ENCODE measurements at regions not wholly inside any gene's neighbourhood (a gene's known extent, or its start where the extent isn't known, plus 50 kb on each side); places are given as distances from the start of the nearest gene placed in this dataset.
"Not testable (repeated sequence)": the region's sequence is repeated elsewhere in the genome, so short reads cannot be mapped to it uniquely, and the experiment has no call there.

- Mint-ChIP-seq H3K27me3 (ENCODE audit: unreplicated experiment) (no peaks in the 10 kb centered on the region), H3K9me3 (ENCODE audit: unreplicated experiment) (no peaks in the 10 kb centered on the region), H3K4me3 (ENCODE audit: unreplicated experiment) (no peak overlapping the region), H3K27ac (ENCODE audit: unreplicated experiment) (no peak overlapping the region), H3K36me3 (ENCODE audit: unreplicated experiment) (no peaks in the 10 kb centered on the region), H3K4me1 (ENCODE audit: unreplicated experiment) (peaks cover 27% of the 10 kb centered on the region)
- DNase-seq (ENCODE audit: extremely low spot score, unreplicated experiment): no peak
- no peak for TF ChIP-seq CTCF (IDR thresholded peaks at IDR 0.05)
These were observed 315.4 kb upstream of the KITLG start for GRCh38 chr12:88895634-88896033.

GRCh38 chr12:88893801-88894200 is 313.5 kb upstream of the KITLG start:
- no peak for TF ChIP-seq CTCF (IDR thresholded peaks at IDR 0.05)

GRCh38 chr12:88891434-88891833 is 311.2 kb upstream of the KITLG start:
- not testable (repeated sequence) for DNase-seq (ENCODE audit: extremely low spot score, unreplicated experiment); H3K27me3 Mint-ChIP-seq (ENCODE audit: unreplicated experiment); H3K27ac Mint-ChIP-seq (ENCODE audit: unreplicated experiment); H3K9me3 Mint-ChIP-seq (ENCODE audit: unreplicated experiment); H3K4me3 Mint-ChIP-seq (ENCODE audit: unreplicated experiment); H3K36me3 Mint-ChIP-seq (ENCODE audit: unreplicated experiment)
- peaks cover 13% of the 10 kb centered on the region for H3K4me1 Mint-ChIP-seq (ENCODE audit: unreplicated experiment)

More at GRCh38 chr12:88893801-88894200, 313.5 kb upstream of the KITLG start:
- Mint-ChIP-seq H3K4me1 (ENCODE audit: unreplicated experiment) (peaks cover 34% of the 10 kb centered on the region), H3K27ac (ENCODE audit: unreplicated experiment) (no peak overlapping the region), H3K27me3 (ENCODE audit: unreplicated experiment) (no peaks in the 10 kb centered on the region), H3K9me3 (ENCODE audit: unreplicated experiment) (no peaks in the 10 kb centered on the region), H3K36me3 (ENCODE audit: unreplicated experiment) (no peaks in the 10 kb centered on the region), H3K4me3 (ENCODE audit: unreplicated experiment) (no peak overlapping the region)
- no peak for DNase-seq (ENCODE audit: extremely low spot score, unreplicated experiment)

GRCh38 chr12:88889326-88890110 is 309.2 kb upstream of the KITLG start:
- Mint-ChIP-seq H3K36me3 (ENCODE audit: unreplicated experiment) (no peaks in the 10 kb centered on the region), H3K9me3 (ENCODE audit: unreplicated experiment) (no peaks in the 10 kb centered on the region), H3K4me3 (ENCODE audit: unreplicated experiment) (no peak overlapping the region), H3K27me3 (ENCODE audit: unreplicated experiment) (no peaks in the 10 kb centered on the region), H3K4me1 (ENCODE audit: unreplicated experiment) (peaks cover 13% of the 10 kb centered on the region), H3K27ac (ENCODE audit: unreplicated experiment) (no peak overlapping the region)
- no peak for DNase-seq (ENCODE audit: extremely low spot score, unreplicated experiment)
- TF ChIP-seq CTCF (IDR thresholded peaks at IDR 0.05): no peak

DNA sequence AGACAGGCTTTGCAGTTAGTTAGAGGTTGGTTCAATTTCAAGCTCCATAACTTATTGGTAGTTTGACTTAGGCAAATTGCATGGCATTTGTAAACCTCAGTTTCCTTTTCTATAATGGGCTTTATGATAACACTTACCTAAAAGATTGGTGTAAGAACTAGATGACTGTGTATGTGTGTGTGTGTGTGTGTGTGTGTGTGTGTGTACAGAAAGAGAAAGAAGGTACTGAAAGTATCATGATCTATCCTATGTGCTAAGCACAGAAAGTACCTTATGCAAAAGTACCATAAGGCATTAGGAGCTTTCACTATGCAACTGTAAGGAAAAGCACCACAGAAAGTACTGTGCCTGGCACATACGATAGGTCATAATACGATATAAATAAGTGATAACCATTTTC is 304.3 kb upstream of the KITLG start:
- H3K27ac Mint-ChIP-seq (ENCODE audit: unreplicated experiment): no peak overlapping the region
- H3K4me1 Mint-ChIP-seq (ENCODE audit: unreplicated experiment): peaks cover 8% of the 10 kb centered on the region
- H3K27me3 Mint-ChIP-seq (ENCODE audit: unreplicated experiment): no peaks in the 10 kb centered on the region
- TF ChIP-seq CTCF (IDR thresholded peaks at IDR 0.05): no peak
- H3K9me3 Mint-ChIP-seq (ENCODE audit: unreplicated experiment): no peaks in the 10 kb centered on the region
- H3K4me3 Mint-ChIP-seq (ENCODE audit: unreplicated experiment): no peak overlapping the region
- H3K36me3 Mint-ChIP-seq (ENCODE audit: unreplicated experiment): no peaks in the 10 kb centered on the region
- no peak for DNase-seq (ENCODE audit: extremely low spot score, unreplicated experiment)
